K562 (cell line): ENCODE measurements at regions not wholly inside any gene's neighbourhood (a gene's known extent, or its start where the extent isn't known, plus 50 kb on each side); places are given as distances from the start of the nearest gene placed in this dataset.

Source experiments
- C11orf30 ChIP-seq: fragments of 450-650 bp; IDR thresholded peaks from 2 replicates; pipeline ENCODE4 v1.6.1; 2016; ENCODE audit warnings: low read depth, mild to moderate bottlenecking
- MGA ChIP-seq: fragments of 450-650 bp; IDR thresholded peaks from 2 replicates; pipeline ENCODE4 v1.6.1; 2016; ENCODE audit warnings: mild to moderate bottlenecking, moderate library complexity
- TAF15 ChIP-seq: fragments of 200-400 bp; formaldehyde crosslinking; IDR thresholded peaks from 2 replicates; pipeline ENCODE4 v1.6.1; 2017; ENCODE audit warnings: mild to moderate bottlenecking, low read depth, low read length, moderate library complexity
- USF2 ChIP-seq: sonication (generic); formaldehyde crosslinking; IDR thresholded peaks from 2 replicates; pipeline ENCODE4 v1.5.0; 2020; ENCODE audit warnings: missing genetic modification reagents
- ZBTB34 ChIP-seq: fragments of 250-450 bp; sonication (Bioruptor Pico); IDR thresholded peaks from 2 replicates; pipeline ENCODE4 v1.8.0; 2021; ENCODE audit warnings: mild to moderate bottlenecking, moderate library complexity
- ZNF280A ChIP-seq: fragments of 450-650 bp; IDR thresholded peaks from 2 replicates; pipeline ENCODE4 v1.6.1; 2018; ENCODE audit warnings: mild to moderate bottlenecking, low read depth; ENCODE audit not compliant: partially characterized antibody

GRCh38 chr12:111156304-111156703, 212.6 kb downstream of the PHETA1 start (continued):
- TF ChIP-seq ZBTB34 (no peak), USF2 (CRISPR knock-in tag) (no peak), TAF15 (no peak), ZNF280A (no peak), C11orf30 (no peak), MGA (no peak)
- TF ChIP-seq, all 486 proteins: peak for 0
